ENCODE measurements at regions not wholly inside any gene's neighbourhood (a gene's known extent, or its start where the extent isn't known, plus 50 kb on each side); places are given as distances from the start of the nearest gene placed in this dataset.
"Not testable (repeated sequence)": the region's sequence is repeated elsewhere in the genome, so short reads cannot be mapped to it uniquely, and the experiment has no call there.

DNA sequence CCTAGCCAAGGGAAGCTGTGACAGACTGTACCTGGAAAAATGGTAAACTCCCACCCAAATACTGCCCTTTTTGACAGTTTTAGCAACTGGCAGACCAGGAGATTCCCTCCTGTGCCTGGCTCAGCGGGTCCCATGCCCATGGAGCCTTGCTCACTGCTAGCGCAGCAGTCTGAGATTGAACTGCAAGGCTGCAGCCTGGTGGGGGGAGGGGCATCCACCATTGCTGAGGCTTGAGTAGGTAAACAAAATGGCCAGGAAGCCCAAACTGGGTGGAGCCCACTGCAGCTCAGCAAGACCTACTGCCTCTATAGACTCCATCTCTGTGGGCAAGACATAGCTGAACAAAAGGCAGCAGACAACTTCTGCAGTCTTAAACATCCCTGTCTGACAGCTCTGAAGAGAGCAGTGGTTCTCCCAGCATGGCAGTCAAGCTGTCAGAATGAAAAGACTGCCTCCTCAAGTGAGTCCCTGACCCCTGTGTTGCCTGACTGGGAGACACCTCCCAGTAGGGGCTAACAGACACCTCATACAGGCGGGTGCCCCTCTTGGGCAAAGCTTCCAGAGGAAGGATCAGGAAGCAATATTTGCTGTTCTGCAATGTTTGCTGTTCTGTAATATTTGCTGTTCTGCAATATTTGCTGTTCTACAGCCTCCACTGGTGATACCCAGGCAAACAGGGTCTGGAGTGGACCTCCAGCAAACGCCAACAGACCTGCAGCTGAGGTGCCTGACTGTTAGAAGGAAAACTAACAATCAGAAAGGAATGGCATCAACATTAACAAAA lies 143.5 kb upstream of the FBXL7 start:
- intact Hi-C loops (cut with DNase I, micrococcal nuclease); DNase-seq; ATAC-seq: not testable (repeated sequence)

DNA sequence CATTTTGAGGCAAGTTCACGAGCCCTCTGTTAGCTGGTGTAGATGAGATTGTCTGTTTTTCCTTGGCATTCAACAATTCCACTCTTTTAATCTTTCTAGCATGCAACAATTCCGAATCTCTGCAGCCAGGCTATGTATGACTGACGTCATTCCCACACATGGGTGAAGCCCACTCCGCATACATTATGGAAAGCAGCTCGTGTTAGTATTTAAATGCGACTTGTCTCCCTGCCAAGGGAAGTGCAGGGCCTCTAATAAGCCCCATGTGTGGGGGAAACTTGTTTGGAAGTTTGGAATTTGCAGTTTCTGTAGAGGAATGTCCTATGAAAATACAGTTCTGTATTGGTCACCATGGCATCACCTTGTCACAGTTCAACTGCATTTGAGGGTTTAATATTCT lies 146.0 kb upstream of the FBXL7 start:
- DNase-seq (no peak), ATAC-seq (no peak)
- intact Hi-C loops (cut with DNase I, micrococcal nuclease): no loop called here

DNA sequence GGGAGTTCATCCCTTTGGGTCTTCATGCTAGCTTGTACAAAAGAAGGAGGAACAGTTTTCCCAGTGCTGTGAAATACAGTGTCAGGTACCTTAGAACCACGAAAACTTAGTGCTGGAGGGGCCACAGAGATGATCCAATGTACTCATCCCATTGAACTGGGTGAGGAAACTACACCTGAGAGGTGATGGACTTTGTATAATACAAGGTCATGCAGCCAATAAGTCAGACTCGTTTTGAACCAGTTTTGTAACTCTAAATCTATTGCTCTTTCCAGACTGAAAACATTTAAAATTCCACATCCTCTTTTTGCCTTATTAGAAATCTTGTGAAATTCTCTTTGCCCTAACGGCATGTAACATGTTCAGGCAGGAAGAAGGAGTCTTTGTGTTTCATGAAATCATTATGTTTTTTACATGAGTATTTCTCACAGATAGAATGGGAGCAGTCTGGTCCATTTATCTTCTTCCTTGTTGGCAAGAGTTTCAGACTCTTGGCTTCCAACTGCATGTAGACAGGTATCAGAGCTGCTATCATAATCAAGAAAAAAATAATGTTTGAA lies 146.8 kb upstream of the FBXL7 start:
- intact Hi-C loops (cut with DNase I, micrococcal nuclease): no loop called here
- no peak for ATAC-seq
- no peak for DNase-seq

DNA sequence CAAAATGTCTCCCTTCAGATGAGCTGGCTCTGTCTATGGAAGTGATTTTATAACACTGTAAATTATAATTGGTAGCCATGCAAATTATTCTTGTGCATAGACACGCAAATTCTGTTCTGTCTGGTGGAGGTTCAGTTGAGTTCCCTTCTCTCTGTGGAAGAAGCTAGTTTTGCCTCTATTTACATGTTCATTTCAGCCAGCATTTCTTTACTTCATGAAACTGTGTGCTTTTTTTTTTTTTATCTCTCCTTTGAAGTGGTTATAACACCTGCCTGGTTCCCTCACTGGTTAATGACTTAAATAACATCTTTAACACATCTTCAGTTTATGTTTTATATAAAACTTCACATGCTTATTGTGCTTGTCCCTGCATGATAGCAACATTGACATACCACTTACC lies 149.4 kb upstream of the FBXL7 start:
- DNase-seq (no peak), ATAC-seq (no peak)
- intact Hi-C loops (cut with DNase I, micrococcal nuclease): no loop called here

DNA sequence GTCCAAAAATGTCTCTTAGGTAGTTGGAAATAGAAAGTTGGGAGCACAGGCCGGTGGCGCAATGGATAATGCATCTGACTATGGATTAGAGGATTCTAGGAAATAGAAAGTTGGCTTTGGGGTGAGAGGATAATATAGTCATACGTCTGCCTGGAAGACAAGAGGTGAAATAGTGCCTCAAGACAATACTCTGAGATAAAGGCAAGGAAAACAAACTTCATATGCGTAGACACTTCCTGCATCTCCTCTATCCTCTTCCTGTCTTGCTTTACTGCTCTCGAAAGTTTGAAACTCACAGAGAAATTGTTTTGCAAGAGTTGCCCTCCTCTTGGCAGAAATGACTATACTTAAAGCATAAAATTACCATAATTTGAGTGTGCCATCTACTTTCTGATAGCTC lies 153.2 kb upstream of the FBXL7 start:
- intact Hi-C loops (cut with DNase I, micrococcal nuclease): no loop called here
- DNase-seq: no peak
- no peak for ATAC-seq

DNA sequence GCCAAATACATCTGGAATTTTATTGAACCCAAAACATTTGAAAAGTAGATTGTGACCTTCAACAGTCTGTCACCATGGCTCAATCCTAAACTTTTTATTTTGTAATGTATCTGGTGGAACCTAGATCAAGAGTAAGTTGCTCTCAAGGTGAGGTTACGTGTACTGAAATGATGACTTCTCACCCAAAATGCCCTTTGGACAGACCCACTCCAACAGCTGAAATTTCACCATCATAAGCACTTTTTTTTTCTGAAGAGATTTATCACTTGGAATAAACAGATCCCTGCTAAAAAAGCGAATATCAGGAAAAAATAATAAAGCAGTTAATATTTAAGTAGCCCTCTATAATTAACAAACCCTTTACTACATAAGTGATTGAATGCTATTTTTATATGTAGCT lies 155.0 kb upstream of the FBXL7 start:
- intact Hi-C loops (cut with DNase I, micrococcal nuclease): no loop called here
- no peak for ATAC-seq

DNA sequence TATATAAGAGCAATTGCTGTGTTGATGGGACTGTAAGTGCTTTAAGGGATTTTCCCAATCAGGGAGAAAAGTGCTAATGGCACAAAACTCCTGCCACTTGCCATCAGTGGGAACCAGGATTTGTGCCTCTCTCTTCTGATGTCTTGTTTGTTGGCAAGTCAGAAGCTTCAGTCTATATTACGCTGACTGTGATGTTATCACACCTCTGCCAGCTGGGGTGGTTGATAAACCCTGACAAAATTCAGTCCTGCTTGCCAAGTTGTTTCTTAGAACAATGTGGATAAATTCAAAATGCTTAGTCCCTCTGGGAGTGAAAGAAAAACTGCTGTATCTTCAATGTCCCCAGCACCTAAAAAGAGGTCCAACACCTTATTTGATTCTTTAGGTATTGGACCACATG lies 161.4 kb upstream of the FBXL7 start:
- intact Hi-C loops (cut with DNase I, micrococcal nuclease): no loop called here

More for the DNA sequence above, 155.0 kb upstream of the FBXL7 start:
- no peak for DNase-seq

DNA sequence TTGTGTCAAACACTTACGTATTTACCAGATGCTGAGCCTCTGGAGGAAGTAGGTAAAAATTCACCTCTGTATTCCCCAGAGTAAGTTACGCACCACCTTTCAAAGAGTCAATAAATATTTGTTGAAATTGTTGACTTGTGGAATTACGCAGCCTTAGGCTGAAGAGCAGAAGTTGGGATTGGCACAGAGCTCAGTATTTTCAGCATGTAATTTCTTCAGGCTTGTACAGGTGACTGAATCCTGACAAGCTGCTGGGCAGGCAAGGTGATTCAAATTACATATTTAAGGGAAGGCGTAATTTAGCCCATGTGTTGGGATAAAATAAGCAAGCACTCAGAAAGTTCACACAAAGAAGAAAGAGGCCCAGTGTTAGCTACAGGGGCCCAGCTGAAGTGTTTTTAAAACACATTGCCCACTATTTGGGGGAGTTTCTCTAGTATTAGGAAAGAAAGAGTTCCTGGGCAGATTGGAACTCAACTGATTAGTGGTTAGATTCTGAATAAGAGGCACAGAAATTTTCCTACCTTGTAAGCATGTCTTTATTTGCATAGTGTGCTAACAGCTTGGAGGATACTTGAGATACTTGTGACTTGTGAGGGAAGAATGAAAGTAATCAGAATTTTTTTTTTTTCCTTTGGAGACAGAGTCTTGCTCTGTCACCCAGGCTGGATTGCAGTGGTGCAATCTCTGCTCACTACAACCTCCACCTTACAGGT lies 165.3 kb upstream of the FBXL7 start:
- DNase-seq (no peak), ATAC-seq (no peak)
- intact Hi-C loops (cut with DNase I, micrococcal nuclease): no loop called here

More for the DNA sequence above, 161.4 kb upstream of the FBXL7 start:
- DNase-seq (no peak), ATAC-seq (no peak)

DNA sequence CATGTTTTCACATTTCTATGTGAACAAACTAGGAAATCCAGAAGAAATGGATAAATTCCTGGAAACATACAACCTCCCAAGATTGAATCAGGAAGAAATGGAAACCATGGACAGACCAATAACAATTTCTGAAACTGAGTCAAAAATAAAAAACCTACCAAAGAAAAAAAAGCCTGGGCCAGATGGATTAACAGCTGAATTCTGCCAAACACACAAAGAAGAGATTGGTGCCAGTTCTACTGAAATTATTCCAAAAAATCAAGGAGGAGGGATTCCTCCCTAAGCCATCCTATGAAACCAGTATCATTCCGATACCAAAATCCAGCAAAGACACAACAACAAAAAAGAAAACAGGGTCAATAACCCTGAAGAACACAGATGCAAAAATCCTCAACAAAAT lies 166.9 kb upstream of the FBXL7 start:
- ATAC-seq (no peak), DNase-seq (no peak)
- intact Hi-C loops (cut with DNase I, micrococcal nuclease): no loop called here

DNA sequence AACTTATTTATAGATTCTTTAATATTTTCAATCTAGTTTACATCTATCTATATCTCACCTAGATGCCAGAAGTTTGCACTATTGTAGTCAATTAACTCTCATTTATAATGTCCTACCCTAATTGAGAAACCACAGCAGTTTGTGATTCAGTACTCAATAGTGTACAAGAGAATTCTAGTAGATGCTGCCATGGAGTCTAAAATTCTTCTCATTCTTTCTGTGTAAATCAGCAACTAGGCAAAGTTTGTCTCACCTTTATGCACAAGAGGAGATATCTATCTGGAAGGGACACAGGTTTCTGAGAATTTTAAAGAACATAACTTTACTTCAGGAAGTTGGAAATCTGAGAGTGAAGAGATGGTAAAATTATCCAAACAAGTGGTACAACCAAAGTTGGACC lies 173.0 kb upstream of the FBXL7 start:
- intact Hi-C loops (cut with DNase I, micrococcal nuclease): no loop called here
- DNase-seq: no peak
- ATAC-seq: no peak

DNA sequence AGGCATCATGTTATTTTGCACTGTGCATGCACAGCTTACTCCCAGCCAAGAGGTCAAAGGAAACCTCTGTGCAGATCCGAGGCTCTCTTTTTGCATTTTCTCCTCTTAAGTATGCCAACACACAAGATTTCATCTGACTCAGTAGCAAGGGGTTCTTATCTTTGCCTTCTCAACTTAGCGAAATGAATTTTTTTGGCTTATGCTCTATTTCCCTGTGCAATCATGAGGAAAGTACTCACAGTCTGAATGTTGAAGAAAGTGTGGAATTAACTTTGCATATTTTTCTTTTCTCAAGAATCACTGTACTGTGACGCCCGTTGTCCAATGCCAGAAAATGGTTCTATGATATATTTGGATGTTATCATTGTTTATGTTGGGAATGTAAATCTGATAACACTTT lies 173.5 kb upstream of the FBXL7 start:
- DNase-seq: no peak
- intact Hi-C loops (cut with DNase I, micrococcal nuclease): no loop called here
- no peak for ATAC-seq

DNA sequence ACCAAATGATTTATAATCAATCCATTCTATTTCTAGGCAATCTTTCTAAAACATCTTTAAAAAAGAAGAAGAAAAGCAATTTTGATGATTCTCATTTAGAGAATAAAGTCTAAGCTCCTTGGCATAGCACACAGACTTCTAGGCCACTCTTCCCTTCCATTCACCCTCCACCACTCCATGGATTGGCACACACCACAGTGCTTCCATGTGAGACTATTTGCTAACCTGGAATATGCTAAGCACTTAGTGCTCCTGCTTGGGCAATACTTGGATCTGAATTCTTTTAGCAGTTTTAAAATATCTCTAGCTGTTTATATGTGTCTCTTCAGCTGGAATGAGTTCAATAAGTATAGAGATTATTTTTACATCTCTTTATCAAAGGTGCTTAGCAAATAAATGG lies 177.6 kb upstream of the FBXL7 start:
- intact Hi-C loops (cut with DNase I, micrococcal nuclease): no loop called here
- no peak for DNase-seq
- ATAC-seq: no peak

DNA sequence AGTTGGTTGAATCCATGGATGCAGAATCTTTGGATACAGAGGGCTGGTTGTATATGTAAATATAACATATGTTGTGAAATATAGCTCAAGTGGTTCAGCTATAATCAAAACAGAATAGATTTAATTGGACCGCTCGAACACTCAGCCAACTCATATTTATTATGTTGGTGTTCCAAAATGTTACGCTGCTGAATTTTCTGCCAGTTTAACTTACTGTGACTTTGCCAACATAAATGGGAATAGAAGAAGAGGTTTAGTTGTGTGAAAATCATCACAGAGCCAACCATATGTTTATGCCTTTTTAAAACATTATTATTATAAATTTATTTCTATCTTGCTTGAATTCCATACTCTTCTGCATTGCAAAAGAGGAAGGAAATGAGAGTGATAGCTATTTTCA lies 178.2 kb upstream of the FBXL7 start:
- ATAC-seq (no peak), DNase-seq (no peak)
- intact Hi-C loops (cut with DNase I, micrococcal nuclease): no loop called here

DNA sequence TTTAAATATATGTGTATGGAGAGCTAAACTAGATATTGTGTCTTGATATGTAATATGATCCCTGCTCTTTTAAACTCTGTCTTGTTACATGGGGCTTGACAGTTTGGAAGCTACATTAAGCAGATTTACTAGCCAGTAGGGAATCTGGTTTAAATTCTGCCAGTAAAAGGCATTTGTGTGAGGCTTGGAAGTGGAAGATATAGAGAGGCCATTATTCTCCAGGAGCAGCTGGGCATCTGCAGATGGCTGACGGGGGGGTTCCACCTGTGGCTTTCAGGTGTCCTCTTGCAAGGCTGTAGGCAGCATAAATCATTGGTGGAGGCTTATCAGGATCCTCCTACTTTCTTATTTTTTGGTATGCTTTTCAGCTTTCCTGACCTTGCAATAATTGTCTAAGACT lies 179.1 kb upstream of the FBXL7 start:
- intact Hi-C loops (cut with DNase I, micrococcal nuclease): no loop called here
- no peak for DNase-seq
- no peak for ATAC-seq

DNA sequence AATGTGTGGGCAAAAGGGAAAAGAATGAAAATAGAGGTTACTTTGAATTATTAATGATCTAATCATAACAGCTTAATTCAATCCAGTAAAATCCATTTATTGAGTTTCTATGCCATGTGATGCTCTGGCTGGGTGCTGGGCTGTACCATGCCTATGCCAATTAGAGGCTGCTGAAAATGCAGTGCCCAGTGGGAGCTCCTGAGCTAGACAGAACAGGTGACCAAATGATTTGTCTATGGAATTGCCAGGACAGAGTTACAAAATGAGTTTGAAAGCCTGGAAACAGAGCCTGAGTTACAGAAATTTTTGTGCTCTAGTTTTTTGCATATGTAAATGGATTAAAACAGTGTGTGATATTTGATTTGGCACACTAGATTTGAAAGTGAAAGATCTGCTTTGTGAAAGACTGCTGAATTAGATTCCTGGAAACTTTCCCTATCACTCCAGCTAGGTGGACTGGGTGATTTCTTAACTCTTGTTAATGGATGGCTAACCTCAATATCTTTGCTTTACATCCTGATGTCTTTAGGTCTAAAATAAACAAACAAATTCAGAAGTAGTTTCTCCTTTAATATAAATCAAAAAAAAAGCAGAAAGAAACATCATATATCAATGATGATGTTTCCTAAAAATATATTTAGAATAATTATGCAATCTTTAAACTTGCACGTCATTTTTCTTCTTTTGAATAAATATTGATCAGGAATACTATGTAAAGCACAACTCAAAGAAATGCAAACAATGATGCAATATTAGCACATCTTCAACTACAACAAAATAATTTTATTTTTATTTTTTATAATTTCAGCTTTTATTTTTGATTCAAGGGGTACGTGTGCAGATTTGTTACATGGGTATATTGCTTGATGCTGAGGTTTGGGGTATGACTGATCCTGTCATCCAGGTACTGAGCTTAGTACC lies 194.8 kb upstream of the FBXL7 start:
- ATAC-seq: no peak
- no peak for DNase-seq
- intact Hi-C loops (cut with DNase I, micrococcal nuclease): no loop called here

DNA sequence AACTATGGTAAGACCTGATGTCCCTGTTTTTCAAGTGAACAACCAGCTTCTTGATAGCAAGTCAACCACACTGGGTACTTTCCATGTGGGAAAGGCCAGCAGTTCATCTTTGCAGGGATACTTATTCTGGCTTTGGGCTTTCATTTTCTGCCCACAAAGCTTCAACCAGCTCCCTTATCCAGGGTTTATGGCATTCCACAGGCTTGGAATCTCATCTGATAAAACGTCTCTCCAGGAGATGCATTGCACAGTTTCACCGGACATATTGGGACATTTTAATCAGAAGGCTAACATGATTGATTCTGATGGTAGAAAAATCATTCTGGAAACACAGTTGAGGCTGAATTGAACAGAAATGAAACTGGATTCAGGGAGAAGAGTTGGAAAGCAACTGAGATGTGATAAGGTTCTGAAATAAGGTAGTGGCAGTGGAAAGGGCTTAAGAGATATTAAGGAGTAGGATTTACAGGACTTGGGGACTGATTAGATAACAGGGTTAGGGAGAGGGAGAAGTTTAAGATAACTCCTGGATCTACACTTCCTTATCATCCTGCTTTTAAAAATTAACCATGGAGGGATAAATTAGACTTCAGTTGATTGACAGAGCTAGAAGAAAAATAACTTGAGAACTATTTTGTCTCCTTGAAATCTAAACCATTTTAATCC lies 195.8 kb upstream of the FBXL7 start:
- no peak for ATAC-seq
- DNase-seq: no peak
- intact Hi-C loops (cut with DNase I, micrococcal nuclease): no loop called here

DNA sequence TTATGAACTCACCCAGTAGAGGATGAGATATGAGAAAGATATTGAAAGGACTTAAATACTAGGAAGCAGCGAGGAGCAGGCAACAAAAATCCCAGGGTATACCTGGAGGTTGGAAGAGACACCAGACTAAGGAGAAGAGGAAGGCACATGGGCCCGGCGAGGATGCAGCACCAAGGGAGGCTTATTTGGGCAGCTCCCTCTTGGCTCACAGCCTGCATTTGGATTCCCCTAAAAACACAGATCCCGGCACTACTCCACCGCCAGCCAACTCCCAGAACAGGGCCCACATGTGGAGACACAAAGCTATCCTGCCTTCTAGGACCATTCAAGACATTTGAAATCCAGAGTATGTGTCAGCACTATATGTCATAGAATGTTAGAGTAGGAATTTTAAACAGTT lies 199.8 kb upstream of the FBXL7 start:
- intact Hi-C loops (cut with DNase I, micrococcal nuclease): no loop called here
- no peak for ATAC-seq
- DNase-seq: no peak

DNA sequence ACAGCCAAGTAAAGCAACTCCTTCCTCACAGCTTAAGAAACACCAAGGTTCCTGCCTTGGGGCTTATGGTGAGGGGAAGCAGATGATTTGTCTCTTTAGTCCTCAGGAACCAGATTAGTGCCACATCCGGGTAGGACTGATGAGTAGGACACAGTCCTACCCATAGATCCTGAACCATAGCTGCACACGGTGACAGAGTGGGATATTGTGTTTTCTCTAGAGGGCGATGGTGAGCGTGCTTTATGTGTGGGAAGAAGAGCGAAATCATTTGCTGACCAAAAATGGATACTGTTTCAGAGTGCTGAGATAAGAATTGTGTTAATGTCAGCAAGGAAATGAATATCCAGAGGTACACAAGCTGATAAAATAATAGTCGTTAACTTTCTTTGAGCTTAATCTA lies 209.0 kb upstream of the FBXL7 start:
- ATAC-seq: no peak

DNA sequence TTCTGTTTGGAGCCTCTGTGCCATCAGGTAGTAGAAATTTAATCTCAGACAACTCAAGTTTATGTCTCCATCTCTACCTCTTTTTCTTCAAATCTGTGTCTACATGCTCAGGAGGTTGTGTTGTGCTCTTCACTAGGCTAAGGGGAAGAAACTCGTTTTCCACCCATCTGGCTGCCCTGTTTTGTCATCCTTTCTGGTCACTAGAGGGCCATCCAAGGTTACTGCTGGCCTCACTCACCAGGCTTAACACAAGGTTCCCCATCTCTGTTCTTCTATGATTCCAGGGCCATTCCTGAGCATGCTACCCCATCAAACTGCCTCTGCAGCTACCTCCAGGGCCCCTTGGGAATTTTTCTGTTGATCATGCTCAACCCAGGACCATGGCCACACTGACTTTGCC lies 213.3 kb upstream of the FBXL7 start:
- no peak for ATAC-seq
- intact Hi-C loops (cut with DNase I, micrococcal nuclease): no loop called here
- no peak for DNase-seq

More for the DNA sequence above, 209.0 kb upstream of the FBXL7 start:
- intact Hi-C loops (cut with DNase I, micrococcal nuclease): no loop called here
- DNase-seq: no peak
